ENCODE measurements at regions not wholly inside any gene's neighbourhood (a gene's known extent, or its start where the extent isn't known, plus 50 kb on each side); places are given as distances from the start of the nearest gene placed in this dataset.

DNA sequence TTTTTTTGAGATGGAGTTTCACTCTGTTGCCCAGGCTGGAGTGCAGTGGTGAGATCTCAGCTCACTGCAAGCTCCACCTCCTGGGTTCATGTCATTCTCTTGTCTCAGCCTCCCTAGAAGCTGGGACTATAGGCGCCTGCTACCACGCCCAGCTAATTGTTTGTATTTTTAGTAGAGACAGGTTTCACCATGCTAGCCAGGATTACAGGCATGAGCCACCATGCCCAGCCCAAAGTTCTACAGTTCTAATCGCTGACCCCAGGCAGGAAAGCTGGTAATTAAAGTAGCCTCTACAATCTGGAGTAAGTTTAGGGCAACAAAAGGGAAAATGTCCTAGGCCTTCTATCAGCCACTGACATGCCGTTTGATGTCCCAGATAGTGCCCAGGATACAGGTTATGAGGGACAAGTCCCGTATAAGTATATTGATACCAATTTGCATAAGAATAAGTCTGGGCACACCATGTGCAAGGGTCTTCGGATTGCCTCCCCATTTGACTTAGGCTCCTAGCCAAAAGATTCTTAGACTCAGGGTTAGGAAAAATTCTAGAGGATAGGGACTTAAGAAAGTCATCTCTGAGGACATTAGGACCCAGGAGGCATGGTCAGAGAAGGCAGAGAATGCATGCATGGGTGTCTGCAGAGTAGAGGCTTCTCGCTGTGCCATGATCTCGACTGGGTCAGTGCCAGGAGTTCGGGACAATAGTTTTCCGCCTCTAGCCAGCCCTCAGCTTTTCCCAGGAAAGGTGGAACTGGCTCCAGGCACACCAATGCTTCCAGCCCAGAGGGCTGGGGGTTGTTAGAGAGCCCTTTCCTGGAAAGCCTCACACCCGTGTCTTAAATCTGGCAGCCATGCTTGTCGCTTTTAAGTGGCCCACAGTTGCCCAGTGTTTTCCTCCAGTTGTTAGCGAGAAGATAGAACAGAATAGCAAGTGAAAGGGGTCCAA is 1111.1 kb downstream of the TAF11L14 start:
- Mint-ChIP-seq H3K27me3 (ENCODE audit: insufficient read depth) (no peaks in the 10 kb centered on the region), H3K36me3 (ENCODE audit: low read depth) (no peaks in the 10 kb centered on the region), H3K9me3 (peaks cover 26% of the 10 kb centered on the region), H3K4me3 (no peak overlapping the region), H3K27ac (no peak overlapping the region), H3K4me1 (no peaks in the 10 kb centered on the region)
- TF ChIP-seq, protein P1, sequence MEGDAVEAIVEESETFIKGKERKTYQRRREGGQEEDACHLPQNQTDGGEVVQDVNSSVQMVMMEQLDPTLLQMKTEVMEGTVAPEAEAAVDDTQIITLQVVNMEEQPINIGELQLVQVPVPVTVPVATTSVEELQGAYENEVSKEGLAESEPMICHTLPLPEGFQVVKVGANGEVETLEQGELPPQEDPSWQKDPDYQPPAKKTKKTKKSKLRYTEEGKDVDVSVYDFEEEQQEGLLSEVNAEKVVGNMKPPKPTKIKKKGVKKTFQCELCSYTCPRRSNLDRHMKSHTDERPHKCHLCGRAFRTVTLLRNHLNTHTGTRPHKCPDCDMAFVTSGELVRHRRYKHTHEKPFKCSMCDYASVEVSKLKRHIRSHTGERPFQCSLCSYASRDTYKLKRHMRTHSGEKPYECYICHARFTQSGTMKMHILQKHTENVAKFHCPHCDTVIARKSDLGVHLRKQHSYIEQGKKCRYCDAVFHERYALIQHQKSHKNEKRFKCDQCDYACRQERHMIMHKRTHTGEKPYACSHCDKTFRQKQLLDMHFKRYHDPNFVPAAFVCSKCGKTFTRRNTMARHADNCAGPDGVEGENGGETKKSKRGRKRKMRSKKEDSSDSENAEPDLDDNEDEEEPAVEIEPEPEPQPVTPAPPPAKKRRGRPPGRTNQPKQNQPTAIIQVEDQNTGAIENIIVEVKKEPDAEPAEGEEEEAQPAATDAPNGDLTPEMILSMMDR (conservative IDR thresholded peaks at IDR 0.05): no peak
- DNase-seq: no peak
- H3K27me3 ChIP-seq (ENCODE audit: control insufficient read depth, insufficient read depth, low read length, poor library complexity, severe bottlenecking): no peaks in the 10 kb centered on the region
- H3K4me1 ChIP-seq (ENCODE audit: control insufficient read depth, insufficient read depth, low read length): no peaks in the 10 kb centered on the region
- H3K9ac ChIP-seq (ENCODE audit: extremely low read depth, low read length, poor library complexity, severe bottlenecking): no peak overlapping the region
- H3K27ac ChIP-seq (ENCODE audit: low read depth, low read length): no peak overlapping the region
- 95% methylated on average over 8 to 13 of the region's 13 CpGs for WGBS, 2 experiments (ENCODE audit: insufficient coverage in 1 of 2, insufficient read length in 1 of 2)
- no peaks in the 10 kb centered on the region for H3K9me3 ChIP-seq (ENCODE audit: control insufficient read depth, low read length)
- no peaks in the 10 kb centered on the region for H3K36me3 ChIP-seq (ENCODE audit: control insufficient read depth, insufficient read depth, low read length)
- H3K4me3 ChIP-seq (ENCODE audit: low read length): no peak overlapping the region

- no peaks in the 10 kb centered on the region for H3K4me1 Mint-ChIP-seq
- H3K36me3 ChIP-seq (ENCODE audit: control insufficient read depth, insufficient read depth, low read length): no peaks in the 10 kb centered on the region
- 91 to 93% methylated on average over 4 to 9 of the region's 9 CpGs for WGBS, 2 experiments (ENCODE audit: insufficient coverage in 1 of 2, insufficient read length in 1 of 2)
- no peak for DNase-seq
- no peak overlapping the region for H3K27ac ChIP-seq (ENCODE audit: low read depth, low read length)
- H3K4me3 Mint-ChIP-seq: no peak overlapping the region
- H3K9me3 ChIP-seq (ENCODE audit: control insufficient read depth, low read length): no peaks in the 10 kb centered on the region
- no peaks in the 10 kb centered on the region for H3K4me1 ChIP-seq (ENCODE audit: control insufficient read depth, insufficient read depth, low read length)
- TF ChIP-seq, protein P1 (conservative IDR thresholded peaks at IDR 0.05): no peak
- no peaks in the 10 kb centered on the region for H3K36me3 Mint-ChIP-seq (ENCODE audit: low read depth)
- no peaks in the 10 kb centered on the region for H3K27me3 Mint-ChIP-seq (ENCODE audit: insufficient read depth)
- H3K27ac Mint-ChIP-seq: no peak overlapping the region
- no peaks in the 10 kb centered on the region for H3K27me3 ChIP-seq (ENCODE audit: control insufficient read depth, insufficient read depth, low read length, poor library complexity, severe bottlenecking)
- H3K9ac ChIP-seq (ENCODE audit: extremely low read depth, low read length, poor library complexity, severe bottlenecking): no peak overlapping the region
- H3K9me3 Mint-ChIP-seq: peaks cover 26% of the 10 kb centered on the region
- H3K4me3 ChIP-seq (ENCODE audit: low read length): no peak overlapping the region
Observed at GRCh38 chr5:18745988-18746615, 1111.8 kb downstream of the TAF11L14 start.

DNA sequence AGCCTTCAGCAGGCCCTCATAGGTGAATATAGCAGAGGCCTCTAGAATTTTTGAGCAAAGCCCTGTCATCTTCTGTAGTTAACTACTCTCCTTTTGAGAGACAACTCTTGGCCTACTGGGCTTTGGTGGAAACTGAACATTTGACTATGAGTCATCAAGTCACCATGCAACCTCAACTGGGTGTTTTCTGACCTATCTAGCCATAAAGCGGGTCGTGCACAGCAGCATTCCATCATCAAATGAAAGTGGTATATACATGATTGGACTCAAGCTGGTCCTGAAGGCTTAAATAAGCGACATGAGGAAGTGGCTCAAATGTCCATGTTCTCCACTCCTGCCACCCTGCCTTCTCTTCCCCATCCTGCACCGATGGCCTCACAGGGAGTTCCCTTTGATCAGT is 1115.5 kb downstream of the TAF11L14 start:
- Histone ChIP-seq H3K27me3 (ENCODE audit: control insufficient read depth, insufficient read depth, low read length, poor library complexity, severe bottlenecking) (no peaks in the 10 kb centered on the region), H3K27ac (ENCODE audit: low read depth, low read length) (no peak overlapping the region), H3K4me3 (ENCODE audit: low read length) (no peak overlapping the region), H3K36me3 (ENCODE audit: control insufficient read depth, insufficient read depth, low read length) (no peaks in the 10 kb centered on the region), H3K9me3 (ENCODE audit: control insufficient read depth, low read length) (peaks cover 5% of the 10 kb centered on the region), H3K9ac (ENCODE audit: extremely low read depth, low read length, poor library complexity, severe bottlenecking) (no peak overlapping the region), H3K4me1 (ENCODE audit: control insufficient read depth, insufficient read depth, low read length) (no peaks in the 10 kb centered on the region)
- no peak for DNase-seq
- H3K9me3 Mint-ChIP-seq: peaks cover 21% of the 10 kb centered on the region
- no peak overlapping the region for H3K4me3 Mint-ChIP-seq
- no peak overlapping the region for H3K27ac Mint-ChIP-seq
- 92 to 100% methylated on average over 3 to 4 of the region's 4 CpGs for WGBS, 2 experiments (ENCODE audit: insufficient coverage in 1 of 2, insufficient read length in 1 of 2)
- TF ChIP-seq, protein P1 (conservative IDR thresholded peaks at IDR 0.05): no peak
- H3K4me1 Mint-ChIP-seq: peaks cover 3% of the 10 kb centered on the region
- H3K27me3 Mint-ChIP-seq (ENCODE audit: insufficient read depth): no peaks in the 10 kb centered on the region
- H3K36me3 Mint-ChIP-seq (ENCODE audit: low read depth): peaks cover 2% of the 10 kb centered on the region

Data from endodermal cell (in vitro differentiated cells).